ENCODE measurements at regions not wholly inside any gene's neighbourhood (a gene's known extent, or its start where the extent isn't known, plus 50 kb on each side); places are given as distances from the start of the nearest gene placed in this dataset.

DNA sequence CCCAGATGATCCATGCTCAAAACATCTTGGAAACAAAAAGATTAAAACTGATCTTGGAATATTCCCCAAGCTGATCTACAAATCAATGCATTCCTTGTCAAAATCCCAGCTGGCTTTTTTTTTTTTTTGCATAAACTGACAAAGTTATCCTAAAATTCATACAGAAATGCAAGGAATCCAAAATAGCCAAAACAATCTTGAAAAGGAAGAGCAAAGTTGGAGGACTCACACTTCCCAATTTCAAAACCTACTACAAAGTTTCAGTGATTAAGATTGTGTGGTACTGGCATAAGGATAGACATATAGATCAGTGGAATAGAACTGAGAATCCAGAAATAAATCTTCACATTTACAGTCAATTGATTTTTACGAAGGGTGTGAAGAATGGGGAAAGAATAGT is 306.8 kb upstream of the MGAT5 start:
- no peak for DNase-seq (ENCODE audit: low spot score)

DNA sequence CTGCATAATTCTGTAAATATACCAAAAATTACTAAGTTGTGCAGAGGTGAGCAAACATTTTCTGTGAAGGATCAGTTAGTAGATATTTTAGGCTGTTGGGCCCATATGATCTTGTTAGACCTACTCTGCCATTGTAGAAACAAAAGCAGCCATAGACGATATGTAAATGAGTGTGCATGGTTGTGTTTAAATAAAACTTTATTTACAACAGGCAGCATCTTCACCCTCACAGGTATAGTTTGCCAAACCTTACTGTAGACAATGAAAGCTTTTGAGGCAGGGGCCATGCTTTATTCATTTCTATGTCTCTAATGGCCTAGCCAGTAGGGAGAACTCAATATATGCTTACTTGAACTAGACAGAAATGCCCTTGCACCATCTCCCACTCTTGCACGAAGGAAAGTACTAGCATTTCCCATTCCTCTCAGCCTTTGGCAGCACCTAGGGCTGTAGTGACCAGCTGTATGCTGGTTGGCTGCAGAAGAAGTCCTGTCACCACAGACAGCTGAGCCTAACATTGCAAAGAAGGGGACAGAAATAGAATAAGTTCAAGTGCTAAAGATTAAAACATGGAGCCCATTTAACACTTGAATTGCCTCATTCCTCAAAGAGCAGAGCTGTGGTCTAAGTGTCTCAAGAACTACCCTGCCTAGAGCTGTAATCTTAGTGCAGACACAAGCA is 305.1 kb upstream of the MGAT5 start:
- no peak for DNase-seq (ENCODE audit: low spot score)

DNA sequence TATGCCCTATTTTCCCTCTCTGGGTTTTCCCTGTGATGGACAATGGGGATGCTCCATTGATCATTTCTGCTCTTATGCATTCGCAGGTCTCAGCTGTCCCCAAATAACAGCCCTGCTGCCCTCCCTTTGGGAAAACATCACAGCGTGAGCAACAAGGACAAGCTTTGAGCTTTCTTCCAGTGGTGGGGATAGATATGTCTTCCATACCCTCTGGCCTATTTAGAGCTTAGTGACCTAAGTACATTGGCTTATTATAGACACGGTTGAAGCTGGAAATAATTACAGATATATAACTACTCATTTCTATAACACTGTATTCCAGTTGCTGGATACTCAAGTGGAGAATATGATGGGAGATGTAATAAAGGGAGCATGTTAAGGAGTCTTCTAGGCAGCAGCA is 304.3 kb upstream of the MGAT5 start:
- no peak for DNase-seq (ENCODE audit: low spot score)

DNA sequence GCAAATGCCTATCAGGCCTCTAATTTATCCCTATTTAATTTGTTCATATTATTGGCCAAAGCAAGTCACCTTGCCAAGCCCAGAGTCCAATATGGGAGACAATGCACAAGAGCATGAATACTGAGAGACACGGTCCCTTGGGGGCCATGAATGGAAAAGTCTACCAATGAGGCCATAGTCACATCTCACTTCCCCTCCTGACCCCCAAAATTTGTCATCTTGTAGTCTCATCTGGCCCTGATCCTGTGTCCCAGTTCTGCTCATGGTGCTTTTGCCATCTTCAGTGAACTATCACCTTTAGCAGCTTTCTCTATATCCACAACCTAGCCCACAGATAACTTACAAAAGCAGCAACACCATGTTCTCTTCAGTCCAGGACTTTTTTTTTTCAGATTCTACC is 302.7 kb upstream of the MGAT5 start:
- no peak for DNase-seq (ENCODE audit: low spot score)

DNA sequence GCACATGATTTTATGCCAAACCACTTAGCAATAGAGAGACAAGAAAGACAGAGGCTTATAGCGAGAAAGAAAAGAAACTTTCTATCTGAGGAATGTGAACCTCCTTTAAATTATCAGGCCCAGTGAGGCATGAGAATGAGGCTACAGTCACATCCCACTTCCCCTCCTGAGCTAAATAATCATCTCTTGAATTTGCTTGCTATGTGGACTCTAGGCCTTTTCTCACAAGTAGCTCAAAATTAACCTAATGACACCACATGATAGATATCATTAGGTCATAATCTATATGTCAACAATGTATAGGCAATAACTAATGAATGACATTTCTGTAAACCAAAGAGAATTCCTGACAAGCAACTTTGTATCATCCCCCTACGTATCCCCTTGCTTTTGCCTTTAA is 301.5 kb upstream of the MGAT5 start:
- no peak for DNase-seq (ENCODE audit: low spot score)

DNA sequence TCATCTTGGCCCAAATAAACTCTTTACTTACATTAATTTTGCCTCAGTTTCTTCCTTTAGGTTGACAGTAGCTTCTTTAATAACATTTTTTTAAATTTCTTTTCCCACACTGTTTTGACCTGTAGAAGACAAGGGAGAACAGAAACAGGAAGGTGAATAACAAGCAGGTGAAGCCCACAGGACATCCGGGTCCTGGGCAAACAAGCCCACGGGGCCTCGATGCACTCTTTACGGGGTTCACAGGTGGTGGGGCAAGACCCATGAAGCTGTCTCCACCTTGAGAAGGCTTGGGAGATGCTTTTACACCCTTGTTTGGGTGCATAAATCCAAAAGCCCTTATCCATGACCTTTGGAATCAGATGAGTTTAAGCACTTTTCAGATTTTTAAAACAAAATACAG is 301.0 kb upstream of the MGAT5 start:
- no peak for DNase-seq (ENCODE audit: low spot score)

DNA sequence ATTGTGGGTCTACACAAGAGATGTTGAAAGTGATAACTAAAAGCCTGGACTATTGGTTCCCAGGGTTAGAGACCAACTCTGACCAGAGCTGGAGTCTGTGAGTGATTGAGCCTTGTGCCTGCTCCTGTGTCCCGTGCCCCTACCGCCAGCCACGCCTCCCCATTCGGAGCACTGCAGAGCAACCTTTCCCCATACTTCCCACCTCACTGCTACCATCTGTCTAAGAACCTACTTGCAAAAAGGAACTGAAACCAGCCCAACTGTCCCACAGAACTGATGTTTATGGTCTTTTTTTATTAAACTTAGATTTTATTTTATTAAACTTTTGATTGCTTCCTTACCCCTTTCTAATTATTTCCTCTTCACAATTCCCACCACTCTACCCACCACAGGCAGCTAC is 300.3 kb upstream of the MGAT5 start:
- DNase-seq (ENCODE audit: low spot score): no peak

DNA sequence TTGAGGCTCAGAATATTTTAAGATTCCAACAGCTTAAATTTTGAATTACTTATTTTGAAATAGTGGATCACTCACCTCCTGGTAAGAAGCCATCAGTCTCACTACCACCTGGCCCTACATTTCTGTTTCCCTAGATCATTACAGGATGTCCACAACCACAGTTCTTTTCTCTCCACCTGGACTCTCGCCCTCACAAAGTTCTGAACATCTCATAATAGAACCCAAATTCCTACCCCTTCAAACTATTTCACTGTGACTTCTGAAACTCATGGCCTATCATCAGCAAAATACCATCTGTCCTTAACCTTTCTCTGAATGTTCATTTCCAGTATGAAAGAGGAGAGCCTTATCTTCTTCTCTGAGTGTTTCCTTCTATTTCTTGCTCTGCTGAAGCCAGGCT is 299.2 kb upstream of the MGAT5 start:
- no peak for DNase-seq (ENCODE audit: low spot score)

DNA sequence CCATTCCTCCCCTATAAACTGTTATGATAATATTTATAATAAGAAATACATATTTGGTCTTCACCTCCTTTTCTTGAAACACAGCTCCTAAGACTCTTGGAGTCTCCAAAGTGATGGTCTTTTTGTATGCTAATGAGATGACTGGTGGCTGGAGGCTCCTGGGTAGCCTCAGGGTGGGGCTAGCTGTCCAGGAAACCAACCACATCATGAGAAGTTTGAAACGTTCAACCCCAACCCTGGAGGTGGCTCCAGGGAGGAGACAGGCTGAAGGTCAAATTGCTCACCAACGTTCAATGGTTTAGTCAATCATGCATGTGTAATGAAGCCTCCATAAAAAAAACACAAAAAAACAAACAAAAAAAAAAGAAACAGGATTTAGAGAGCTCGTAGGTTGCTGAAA is 298.7 kb upstream of the MGAT5 start:
- DNase-seq (ENCODE audit: low spot score): no peak

DNA sequence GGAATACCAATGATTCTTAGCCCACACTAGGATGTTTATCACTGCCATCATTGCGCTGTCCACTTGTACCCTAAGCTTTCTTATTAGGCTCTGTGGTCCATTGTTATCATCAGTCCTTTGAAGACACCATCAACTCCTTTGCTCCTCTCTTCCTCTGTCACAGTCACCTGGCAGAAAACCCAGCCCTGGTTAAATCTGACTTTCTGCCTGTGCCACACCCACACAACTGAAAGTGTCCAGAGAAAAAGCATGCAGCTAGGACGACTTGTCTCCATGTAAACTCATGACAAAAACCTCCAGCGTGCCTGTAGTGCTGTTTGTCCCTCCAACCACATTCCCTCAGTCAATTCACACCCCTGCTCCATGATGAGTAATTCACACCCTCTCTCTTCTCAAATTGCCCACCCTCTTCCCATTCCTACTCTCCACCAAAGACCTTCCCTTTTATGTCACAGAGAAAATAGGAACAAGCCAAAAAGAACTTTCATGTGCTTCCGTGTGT is 297.4 kb upstream of the MGAT5 start:
- DNase-seq (ENCODE audit: low spot score): no peak

DNA sequence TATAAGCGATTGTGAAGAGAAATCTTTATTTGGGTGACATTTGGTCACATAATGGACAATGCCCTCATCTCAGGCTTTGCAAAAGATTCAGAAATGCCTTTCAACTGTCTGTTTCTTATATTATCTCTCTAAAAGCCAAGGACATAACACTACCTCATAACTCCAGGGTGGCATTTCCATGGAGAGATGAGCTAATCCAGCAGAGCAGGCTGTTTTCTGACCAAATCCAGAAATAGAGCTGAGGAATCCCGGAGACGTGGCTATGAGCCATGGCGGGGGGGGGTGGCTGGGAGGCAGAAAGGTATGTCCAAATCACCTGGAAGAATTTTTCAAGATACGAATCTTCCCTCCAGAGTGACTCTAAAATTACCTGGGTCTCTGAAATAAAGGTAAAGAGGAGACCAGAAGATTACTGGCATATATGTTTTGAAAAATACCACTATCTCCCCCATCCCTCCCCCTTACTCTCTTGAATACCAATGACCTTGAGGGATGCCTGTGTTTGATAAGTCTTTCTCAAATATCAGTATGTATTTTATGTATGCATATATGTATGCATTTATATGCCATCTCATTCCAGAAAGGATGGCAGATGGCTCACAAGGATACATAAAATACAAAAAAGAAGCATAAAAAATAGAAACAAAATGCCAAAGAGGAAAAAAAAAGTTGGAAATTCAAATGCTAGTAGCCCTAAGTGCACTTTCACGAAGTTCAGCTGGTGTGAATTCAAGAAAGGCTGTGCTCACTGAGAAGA is 296.0 kb upstream of the MGAT5 start:
- no peak for DNase-seq (ENCODE audit: low spot score)

DNA sequence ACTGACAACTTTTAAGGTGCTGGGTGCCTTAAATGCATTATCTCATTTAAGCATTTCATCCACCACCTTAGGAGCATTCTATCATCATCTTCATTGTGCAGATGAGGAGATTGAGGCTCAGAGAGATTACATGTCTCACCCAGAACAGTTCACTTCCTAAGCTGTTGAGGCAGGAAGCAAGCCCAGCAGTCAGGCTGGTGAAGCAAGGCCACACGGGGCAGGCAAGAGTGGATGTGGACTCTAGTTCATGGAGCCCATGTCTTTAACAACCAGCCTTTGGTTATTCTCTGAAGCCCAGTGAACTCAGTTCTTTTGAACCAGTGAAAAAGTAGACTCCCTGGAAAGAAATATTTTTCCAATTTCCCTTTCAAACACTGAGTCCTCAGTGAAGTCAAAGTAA is 294.8 kb upstream of the MGAT5 start:
- DNase-seq (ENCODE audit: low spot score): no peak

DNA sequence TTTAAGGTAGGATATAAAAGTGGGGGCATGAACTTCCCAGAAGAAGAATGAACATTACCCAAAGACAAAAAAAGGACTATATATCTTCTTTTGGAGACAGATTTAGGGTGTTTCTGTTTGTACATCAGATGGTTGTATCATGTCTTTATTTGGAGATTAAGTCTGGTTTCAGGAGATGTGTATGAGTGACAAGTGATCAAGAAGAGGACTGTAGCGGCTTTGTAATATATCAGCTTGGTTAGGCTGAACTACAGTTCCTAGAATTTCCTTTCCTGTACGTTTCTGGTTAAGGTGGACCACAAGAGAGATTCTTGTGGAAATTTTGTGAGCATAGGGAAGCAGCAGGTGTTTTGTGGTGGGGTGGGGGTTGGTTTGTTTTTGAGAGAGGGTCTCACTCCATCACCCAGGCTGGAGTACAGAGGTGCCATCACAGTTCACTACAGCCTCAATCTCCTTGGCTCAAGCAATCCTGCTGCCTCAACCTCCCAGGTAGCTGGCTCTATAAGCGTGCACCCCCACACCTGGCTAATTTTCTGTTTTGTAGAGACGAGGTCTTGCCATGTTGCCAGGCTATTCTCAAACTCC is 287.1 kb upstream of the MGAT5 start:
- no peak for DNase-seq (ENCODE audit: low spot score)

DNA sequence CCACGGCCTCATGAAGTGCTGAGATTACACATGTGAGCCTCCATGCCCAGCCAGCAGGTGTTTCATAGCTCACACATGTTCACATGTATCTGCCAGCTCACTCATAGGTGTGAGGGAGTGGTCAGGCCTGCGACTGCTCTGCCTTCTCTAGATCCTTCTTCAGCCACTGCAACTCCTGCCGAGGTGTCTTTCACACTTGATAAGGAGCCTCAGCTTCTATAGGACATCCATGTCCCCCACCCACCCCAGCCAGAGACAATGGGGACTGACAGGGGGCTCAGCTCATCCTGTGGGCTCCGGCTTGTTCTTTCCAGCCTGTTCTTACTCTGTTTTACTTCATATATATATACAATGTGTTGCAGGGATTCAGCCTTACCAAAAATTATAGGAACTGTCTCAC is 286.5 kb upstream of the MGAT5 start:
- no peak for DNase-seq (ENCODE audit: low spot score)

DNA sequence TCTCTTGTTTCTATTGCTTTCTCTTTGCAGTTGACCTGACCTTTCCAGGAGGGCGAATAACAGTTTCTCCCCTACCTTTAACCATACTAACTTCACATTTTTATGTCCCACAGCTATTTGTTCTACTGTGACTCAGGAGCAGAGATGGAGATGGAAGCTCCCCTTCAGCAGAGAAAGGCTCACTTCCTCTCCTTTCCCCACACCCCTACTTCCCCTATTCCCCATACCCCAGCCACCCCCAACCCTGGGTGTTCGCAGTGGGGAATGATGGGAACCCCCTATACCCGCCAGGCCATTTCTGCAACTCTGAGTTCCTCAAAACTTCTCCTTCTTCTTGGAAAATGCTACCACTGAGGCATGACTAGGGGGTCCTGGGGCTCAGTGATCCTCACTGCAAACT is 285.4 kb upstream of the MGAT5 start:
- no peak for DNase-seq (ENCODE audit: low spot score)

DNA sequence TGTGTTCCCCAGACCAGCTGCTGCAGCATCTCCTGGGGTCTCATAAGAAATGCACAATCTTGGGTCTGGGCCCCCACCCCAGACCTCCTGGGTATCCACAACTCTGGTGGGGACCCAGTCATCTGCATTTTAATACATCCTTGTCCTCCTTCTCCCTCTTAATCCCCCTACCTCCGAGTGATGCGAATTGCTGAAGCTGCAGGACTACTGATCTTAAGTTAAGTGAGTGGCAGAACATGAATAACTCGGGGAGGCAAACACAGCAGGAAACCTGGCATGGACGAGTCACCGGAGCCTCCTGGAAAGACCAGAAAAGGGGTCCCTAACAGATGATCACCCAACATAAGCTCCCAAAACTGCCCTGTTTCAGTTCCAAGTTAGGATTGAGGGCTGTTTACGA is 283.2 kb upstream of the MGAT5 start:
- no peak for DNase-seq (ENCODE audit: low spot score)

DNA sequence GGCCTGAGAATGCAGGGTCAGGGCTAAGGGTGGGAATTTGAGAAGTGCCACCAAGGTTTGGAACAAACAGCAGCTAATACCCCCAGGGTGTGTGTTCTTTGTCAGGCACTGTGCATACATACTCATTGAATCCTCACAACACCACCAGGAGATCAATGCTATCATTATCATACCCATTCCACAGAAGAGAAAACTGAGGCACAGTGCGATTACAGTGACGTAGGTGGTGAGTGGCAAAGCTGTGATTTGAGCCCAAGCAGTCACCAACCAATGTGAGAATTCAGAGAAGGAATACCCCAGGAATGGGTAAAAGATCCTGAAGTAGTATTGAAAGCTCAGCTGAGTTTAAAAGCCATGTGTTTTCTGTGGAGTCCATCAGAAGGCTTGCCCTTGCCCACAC is 281.6 kb upstream of the MGAT5 start:
- no peak for DNase-seq (ENCODE audit: low spot score)

DNA sequence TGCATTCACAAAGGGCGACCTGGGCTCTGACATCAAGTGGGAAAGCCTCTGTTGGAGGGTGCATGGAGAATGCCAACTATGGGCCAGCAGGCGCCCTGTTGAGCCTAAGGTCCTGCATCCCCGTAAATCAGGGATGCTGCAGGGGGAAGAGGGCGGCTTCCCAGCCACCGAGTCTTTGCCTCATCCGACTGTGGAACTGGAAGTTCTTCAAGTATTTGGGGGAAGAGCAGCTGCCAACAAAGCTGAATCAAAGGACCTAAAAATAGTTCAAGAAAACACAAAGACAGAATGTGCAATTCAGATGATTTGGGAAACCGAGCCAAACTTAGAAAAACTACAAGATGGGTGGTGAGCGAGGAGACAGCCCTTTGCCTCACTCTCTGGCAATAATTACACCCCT is 281.1 kb upstream of the MGAT5 start:
- DNase-seq (ENCODE audit: low spot score): peak; percentile 74

DNA sequence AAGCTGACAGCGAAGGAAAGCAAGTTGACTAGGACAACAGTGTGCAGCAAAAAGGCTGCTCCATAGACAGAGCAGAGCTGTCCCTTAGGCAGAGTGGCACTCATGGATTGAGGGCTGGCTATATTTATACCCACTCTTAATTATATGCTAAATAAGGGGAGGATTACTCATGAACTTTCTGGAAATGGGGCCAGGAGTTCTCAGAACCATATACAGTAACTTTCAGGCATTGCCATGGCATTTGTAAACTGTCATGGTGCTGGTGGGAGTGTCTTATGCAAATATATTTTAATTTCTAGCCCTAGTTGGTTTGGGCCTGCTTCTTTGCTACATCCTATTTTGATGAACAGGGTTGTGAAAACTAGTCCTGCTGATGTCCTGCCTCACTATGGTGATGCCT is 279.5 kb upstream of the MGAT5 start:
- no peak for DNase-seq (ENCODE audit: low spot score)

DNA sequence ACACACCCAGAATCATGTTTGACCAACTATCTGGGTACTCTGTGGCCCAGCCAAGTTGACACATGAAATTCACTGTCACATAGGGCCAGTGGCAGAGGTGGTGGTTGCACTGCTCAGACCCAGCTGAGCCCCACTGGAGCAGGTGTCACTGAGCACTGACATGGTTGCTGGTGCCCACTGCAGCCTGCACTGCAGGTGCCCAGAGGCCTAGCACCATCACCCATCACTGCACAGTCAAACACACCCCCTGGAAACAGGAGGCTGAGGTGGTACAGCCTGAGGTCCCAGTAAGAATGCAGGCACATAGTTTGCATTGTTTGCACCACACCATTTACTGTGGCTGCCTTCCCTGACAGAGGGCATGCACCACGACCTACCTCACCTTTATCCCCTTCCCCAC is 278.7 kb upstream of the MGAT5 start:
- DNase-seq (ENCODE audit: low spot score): no peak

DNA sequence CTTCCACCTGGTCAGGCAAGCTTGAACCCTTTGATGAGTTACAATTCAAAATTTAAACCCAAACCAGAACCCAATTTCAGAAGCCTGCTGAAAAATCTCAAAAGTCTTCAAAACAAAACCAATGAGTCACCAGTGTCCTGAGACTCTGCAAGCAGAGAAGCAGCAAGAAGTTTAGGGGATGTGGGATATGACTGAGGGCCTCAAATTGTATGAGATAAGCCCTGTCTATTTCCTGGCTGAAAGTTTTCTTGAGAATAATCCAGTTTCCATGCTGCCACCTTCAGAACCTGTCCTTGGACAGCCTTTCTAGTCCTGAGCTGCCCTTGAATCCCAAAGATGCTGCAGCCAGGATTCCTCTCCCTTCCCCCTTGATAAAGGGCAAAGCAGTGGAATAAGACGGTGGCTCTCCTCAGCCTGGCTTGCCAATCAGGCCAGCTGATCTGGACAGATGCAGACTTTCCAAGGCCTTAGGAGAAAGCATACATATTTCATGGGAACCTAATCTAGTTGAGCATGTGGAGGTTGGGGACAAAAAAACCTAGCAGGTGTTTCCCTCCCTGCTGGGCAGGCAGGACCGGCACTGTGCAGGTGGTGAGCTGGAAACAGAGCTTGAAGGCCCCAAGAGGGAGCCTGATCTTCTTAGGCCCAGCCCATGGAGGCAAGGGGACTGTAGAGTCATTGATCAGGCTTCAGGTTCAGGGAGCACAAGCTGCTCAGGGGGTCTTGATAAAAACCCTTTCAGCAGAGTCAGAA is 278.0 kb upstream of the MGAT5 start:
- DNase-seq (ENCODE audit: low spot score): no peak

DNA sequence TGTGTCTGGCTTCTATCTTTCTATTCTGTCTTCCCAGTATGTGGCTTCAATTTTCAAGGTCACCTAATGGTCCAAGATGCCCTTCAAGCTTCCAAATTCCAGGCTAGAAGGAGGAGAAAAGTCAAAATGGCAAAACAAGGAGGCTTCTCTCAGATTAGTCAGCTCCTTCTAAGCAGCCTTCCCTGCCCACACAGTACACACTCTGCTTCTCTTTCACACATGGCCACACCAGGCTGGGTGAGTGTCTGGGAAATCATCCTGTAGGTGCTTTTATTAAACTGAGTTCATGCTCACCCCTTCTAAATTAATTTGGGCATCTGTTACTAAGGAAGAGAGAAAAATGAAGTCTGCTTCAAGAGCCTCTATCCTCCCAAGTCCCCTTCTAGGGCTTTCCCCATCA is 277.2 kb upstream of the MGAT5 start:
- DNase-seq (ENCODE audit: low spot score): no peak

DNA sequence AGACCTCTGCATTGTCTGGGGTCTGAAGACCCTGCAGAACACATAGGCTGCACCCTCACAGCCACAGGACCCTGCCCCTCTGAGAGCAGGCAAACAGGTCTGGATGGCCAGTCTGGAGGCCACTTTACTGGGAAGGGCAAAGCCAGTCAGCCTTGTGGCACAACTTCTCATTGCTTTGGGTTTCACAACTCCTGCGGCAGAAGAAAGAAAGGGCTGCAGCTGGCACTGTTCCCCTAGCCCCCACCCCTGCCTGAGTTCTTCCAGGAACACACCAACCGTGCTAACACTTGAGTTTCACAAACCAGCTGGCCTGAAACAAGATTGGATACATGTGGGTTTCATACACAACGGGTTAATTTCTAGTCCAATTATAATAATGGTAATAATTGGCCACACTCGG is 276.5 kb upstream of the MGAT5 start:
- DNase-seq (ENCODE audit: low spot score): no peak

Measured in GM03348 (cell line).